Keratinocyte (primary cell): ENCODE measurements at regions not wholly inside any gene's neighbourhood (a gene's known extent, or its start where the extent isn't known, plus 50 kb on each side); places are given as distances from the start of the nearest gene placed in this dataset.

Experiments used
- DNase-seq: peaks from one replicate; pipeline ENCODE4 v3.0.0-alpha.2; 2011; ENCODE audit warnings: low read depth, missing footprints, low spot score
- FAIRE-seq: peaks from 2 replicates; lab custom pipeline; 2011; peaks lifted over from hg19 to GRCh38; lab: Jason Lieb, UNC
- H2AFZ ChIP-seq: 2 replicates; pipeline ENCODE4 v1.6.0; 2012; ENCODE audit warnings: low read length, control low read depth, inconsistent platforms; ENCODE audit not compliant: control insufficient read depth
- H3K27ac ChIP-seq: 2 replicates; pipeline ENCODE4 v1.5.1; 2011; ENCODE audit warnings: low read length; ENCODE audit not compliant: control insufficient read depth, insufficient read depth
- H3K27me3 ChIP-seq: 3 replicates; pipeline ENCODE4 v1.6.0; 2011; ENCODE audit warnings: low read length; ENCODE audit not compliant: control insufficient read depth, insufficient read depth; ENCODE audit errors: extremely low read depth
- H3K36me3 ChIP-seq, 2 experiments: 2 replicates in 1 of 2; 3 replicates in 1 of 2; pipeline ENCODE4 v1.5.1; 2011; ENCODE audit warnings: low read length in 2 of 2, mild to moderate bottlenecking in 1 of 2; ENCODE audit not compliant: control insufficient read depth in 2 of 2, insufficient read depth in 2 of 2; ENCODE audit errors: extremely low read depth in 1 of 2
- H3K4me1 ChIP-seq: 3 replicates; pipeline ENCODE4 v1.5.1; 2011; ENCODE audit warnings: low read length; ENCODE audit not compliant: control insufficient read depth, insufficient read depth; ENCODE audit errors: extremely low read depth
- H3K4me2 ChIP-seq: 3 replicates; pipeline ENCODE4 v1.6.0; 2011; ENCODE audit warnings: low read depth, low read length; ENCODE audit not compliant: control insufficient read depth, insufficient read depth; ENCODE audit errors: extremely low read depth
- H3K4me3 ChIP-seq, 3 experiments: fragments of 200-600 bp in 1 of 3; sonication (generic) in 1 of 3; 2 replicates in 2 of 3; 3 replicates in 1 of 3; pipeline ENCODE4 v1.5.1; 2011 to 2016; ENCODE audit warnings: low read length in 3 of 3, mild to moderate bottlenecking in 3 of 3, control low read depth in 2 of 3, inconsistent platforms in 1 of 3, low read depth in 1 of 3, mixed read lengths in 1 of 3, mixed run types in 1 of 3, moderate library complexity in 1 of 3; ENCODE audit not compliant: control insufficient read depth in 2 of 3, insufficient read depth in 2 of 3; ENCODE audit errors: extremely low read depth in 1 of 3
- H3K79me2 ChIP-seq: 2 replicates; pipeline ENCODE4 v1.6.0; 2012; ENCODE audit warnings: low read length; ENCODE audit not compliant: control insufficient read depth, insufficient read depth
- H3K9ac ChIP-seq: 3 replicates; pipeline ENCODE4 v1.6.0; 2011; ENCODE audit warnings: low read length; ENCODE audit not compliant: control insufficient read depth, insufficient read depth; ENCODE audit errors: extremely low read depth
- H3K9me1 ChIP-seq: 3 replicates; pipeline ENCODE4 v1.6.0; 2011; ENCODE audit warnings: low read length; ENCODE audit not compliant: control insufficient read depth, insufficient read depth; ENCODE audit errors: extremely low read depth
- H3K9me3 ChIP-seq: 2 replicates; pipeline ENCODE4 v1.5.1; 2012; ENCODE audit warnings: low read depth, low read length; ENCODE audit not compliant: control insufficient read depth
- H4K20me1 ChIP-seq: 3 replicates; pipeline ENCODE4 v1.6.0; 2011; ENCODE audit warnings: low read length; ENCODE audit not compliant: control insufficient read depth, insufficient read depth; ENCODE audit errors: extremely low read depth
- CTCF ChIP-seq, 3 experiments: IDR thresholded peaks in 1 of 3; conservative IDR thresholded peaks in 1 of 3; optimal IDR thresholded peaks in 1 of 3; 2 replicates in 2 of 3; 3 replicates in 1 of 3; pipeline versions ENCODE3 to v1.5.1; 2011; ENCODE audit warnings: low read length in 3 of 3, mild to moderate bottlenecking in 3 of 3, moderate library complexity in 2 of 3, control low read depth in 1 of 3, inconsistent platforms in 1 of 3; ENCODE audit not compliant: insufficient read depth in 2 of 3; ENCODE audit errors: extremely low read depth in 1 of 3
- EZH2 ChIP-seq: IDR thresholded peaks from one replicate; pipeline ENCODE4 v1.6.1; 2012; ENCODE audit warnings: inconsistent platforms, mild to moderate bottlenecking, low read length, moderate library complexity
- dilution Hi-C: fragments of 300-500 bp; cut with MboI; formaldehyde crosslinking; loops from one replicate; pipeline ENCODE4 v1.7.0; 2020; ENCODE audit warnings: low sequenced_read_pairs; ENCODE audit not compliant: extremely low pct_ligation_motif_present

DNA sequence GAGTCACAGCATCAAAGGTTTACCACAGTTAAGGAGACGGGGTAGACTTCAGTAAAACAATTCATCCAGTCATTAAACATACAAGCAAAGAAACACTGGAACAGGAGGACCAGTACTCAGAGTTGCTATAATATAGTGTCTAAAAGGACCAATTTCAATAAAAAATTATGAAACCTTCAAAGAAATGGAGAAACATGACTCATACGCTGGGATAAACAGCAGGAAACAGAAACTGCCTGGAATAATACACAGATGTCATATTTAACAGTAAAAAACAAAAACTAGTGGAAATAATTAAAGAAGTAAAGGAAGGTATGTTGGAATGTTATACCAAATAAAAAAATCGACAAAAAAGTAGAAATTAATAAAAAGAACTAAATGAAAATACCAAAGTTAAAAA lies 1075.9 kb downstream of the NR2F1-AS1 start:
- no peak overlapping the region for H3K4me3 ChIP-seq
- no peaks in the 10 kb centered on the region for H3K9me3 ChIP-seq
- no peak for DNase-seq
- no peaks in the 10 kb centered on the region for H3K36me3 ChIP-seq
- no peaks in the 10 kb centered on the region for H3K4me1 ChIP-seq
- no peak overlapping the region for H3K27ac ChIP-seq
- no peaks in the 10 kb centered on the region for H3K9me1 ChIP-seq
- H3K27me3 ChIP-seq: no peaks in the 10 kb centered on the region
- H2AFZ ChIP-seq: no peak overlapping the region
- FAIRE-seq: no peak
- dilution Hi-C loops: no loop called here
- H4K20me1 ChIP-seq: no peaks in the 10 kb centered on the region
- TF ChIP-seq CTCF (optimal IDR thresholded peaks at IDR 0.05 in 1 of 3, IDR thresholded peaks at IDR 0.05 in 1 of 3, conservative IDR thresholded peaks at IDR 0.05 in 1 of 3; ENCODE audit: extremely low read depth in 1 of 3, insufficient read depth in 2 of 3, low read length in 3 of 3) (no peak), EZH2 (no peak)
- no peaks in the 10 kb centered on the region for H3K79me2 ChIP-seq
- H3K9ac ChIP-seq: no peak overlapping the region
- H3K4me2 ChIP-seq: no peak overlapping the region

DNA sequence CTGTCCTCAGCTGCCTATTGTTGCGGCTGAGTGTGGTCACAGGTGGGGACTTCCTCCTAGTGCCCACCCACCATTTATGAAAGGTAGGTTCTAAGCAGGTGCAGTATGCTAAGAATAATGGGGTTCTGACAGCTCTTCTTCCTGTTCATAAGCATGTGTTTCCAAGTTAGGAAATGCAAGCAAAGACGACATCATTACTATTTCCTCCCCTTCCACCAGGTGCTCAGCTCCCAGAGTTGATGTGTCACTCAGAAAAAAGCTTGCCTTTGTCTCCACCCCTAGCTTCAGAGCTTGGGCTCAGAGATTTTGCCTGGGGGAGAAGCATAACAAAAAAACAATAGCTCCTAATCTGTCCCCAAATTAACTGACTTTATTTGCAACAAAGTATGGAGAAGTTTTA lies 1076.7 kb downstream of the NR2F1-AS1 start:
- Histone ChIP-seq H2AFZ (no peak overlapping the region), H4K20me1 (no peaks in the 10 kb centered on the region), H3K9me1 (no peaks in the 10 kb centered on the region), H3K27me3 (no peaks in the 10 kb centered on the region), H3K4me3 (no peak overlapping the region), H3K4me2 (no peak overlapping the region), H3K27ac (no peak overlapping the region), H3K4me1 (no peaks in the 10 kb centered on the region), H3K9me3 (no peaks in the 10 kb centered on the region), H3K36me3 (no peaks in the 10 kb centered on the region), H3K79me2 (no peaks in the 10 kb centered on the region), H3K9ac (no peak overlapping the region)
- no peak for DNase-seq
- dilution Hi-C loops: no loop called here
- no peak for FAIRE-seq
- TF ChIP-seq EZH2 (no peak), CTCF (optimal IDR thresholded peaks at IDR 0.05 in 1 of 3, IDR thresholded peaks at IDR 0.05 in 1 of 3, conservative IDR thresholded peaks at IDR 0.05 in 1 of 3; ENCODE audit: extremely low read depth in 1 of 3, insufficient read depth in 2 of 3, low read length in 3 of 3) (no peak)
